Tibial nerve (tissue), 3 donors: ENCODE measurements at regions not wholly inside any gene's neighbourhood (a gene's known extent, or its start where the extent isn't known, plus 50 kb on each side); places are given as distances from the start of the nearest gene placed in this dataset.

Source experiments
- POLR2A ChIP-seq, 2 donors: fragments of 450-650 bp; IDR thresholded peaks; one replicate each; pipeline ENCODE4 v1.6.1; 2017; ENCODE audit warnings: antibody characterized with exemption in 2 of 2, mild to moderate bottlenecking in 2 of 2, moderate library complexity in 2 of 2
- TF ChIP-seq, protein P1 (sequence below), 5 experiments: fragments of 200-600 bp in 3 of 5; fragments of 450-650 bp in 2 of 5; sonication (generic) in 3 of 5; IDR thresholded peaks; one replicate each; pipeline ENCODE4 v1.5.1; 2016 to 2019; ENCODE audit warnings: antibody characterized with exemption in 5 of 5, mild to moderate bottlenecking in 3 of 5, moderate library complexity in 2 of 5

- no peak for TF ChIP-seq POLR2A (IDR thresholded peaks at IDR 0.05)
- TF ChIP-seq, protein P1, sequence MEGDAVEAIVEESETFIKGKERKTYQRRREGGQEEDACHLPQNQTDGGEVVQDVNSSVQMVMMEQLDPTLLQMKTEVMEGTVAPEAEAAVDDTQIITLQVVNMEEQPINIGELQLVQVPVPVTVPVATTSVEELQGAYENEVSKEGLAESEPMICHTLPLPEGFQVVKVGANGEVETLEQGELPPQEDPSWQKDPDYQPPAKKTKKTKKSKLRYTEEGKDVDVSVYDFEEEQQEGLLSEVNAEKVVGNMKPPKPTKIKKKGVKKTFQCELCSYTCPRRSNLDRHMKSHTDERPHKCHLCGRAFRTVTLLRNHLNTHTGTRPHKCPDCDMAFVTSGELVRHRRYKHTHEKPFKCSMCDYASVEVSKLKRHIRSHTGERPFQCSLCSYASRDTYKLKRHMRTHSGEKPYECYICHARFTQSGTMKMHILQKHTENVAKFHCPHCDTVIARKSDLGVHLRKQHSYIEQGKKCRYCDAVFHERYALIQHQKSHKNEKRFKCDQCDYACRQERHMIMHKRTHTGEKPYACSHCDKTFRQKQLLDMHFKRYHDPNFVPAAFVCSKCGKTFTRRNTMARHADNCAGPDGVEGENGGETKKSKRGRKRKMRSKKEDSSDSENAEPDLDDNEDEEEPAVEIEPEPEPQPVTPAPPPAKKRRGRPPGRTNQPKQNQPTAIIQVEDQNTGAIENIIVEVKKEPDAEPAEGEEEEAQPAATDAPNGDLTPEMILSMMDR (IDR thresholded peaks at IDR 0.05) = no peak
These were observed 247.2 kb upstream of the CCDC196 start for GRCh38 chr14:66238969-66239368.
